Endothelial cell of umbilical vein (primary cell): ENCODE measurements at regions not wholly inside any gene's neighbourhood (a gene's known extent, or its start where the extent isn't known, plus 50 kb on each side); places are given as distances from the start of the nearest gene placed in this dataset.

Experiments used
- BruUV-seq: library from RNA; stranded (reverse); fragments of 400-500 nt; replicated peaks from 2 replicates; lab custom pipeline; 2021; lab: Mats Ljungman, UMichigan
- CTCF ChIA-PET: fragments of 300-600, 350-600 bp; sonication (Branson Sonifier 250); formaldehyde crosslinking; loops from one replicate; lab custom pipeline; 2021; ENCODE audit warnings: antibody characterized with exemption, inconsistent platforms; lab: Charles Lee
- POLR2A ChIA-PET: fragments of 300-600, 350-600 bp; sonication (Branson Sonifier 250); formaldehyde crosslinking; loops from one replicate; lab custom pipeline; 2021; ENCODE audit warnings: antibody characterized with exemption, inconsistent platforms; lab: Charles Lee
- DNase-seq: peaks from one replicate; pipeline ENCODE4 v3.0.0-alpha.2; 2011; ENCODE audit warnings: low read depth, low spot score
- FAIRE-seq: peaks from 2 replicates; lab custom pipeline; 2011; peaks lifted over from hg19 to GRCh38; lab: Jason Lieb, UNC
- H2AFZ ChIP-seq: 2 replicates; pipeline ENCODE4 v1.6.0; 2012; ENCODE audit warnings: low read depth, low read length, control low read depth, inconsistent platforms
- H3K27ac ChIP-seq: 2 replicates; pipeline ENCODE4 v1.5.1; 2011; ENCODE audit warnings: low read depth, mild to moderate bottlenecking, control low read depth, low read length, moderate library complexity; ENCODE audit not compliant: insufficient read depth
- H3K27me3 ChIP-seq, 2 experiments: 2 replicates each; pipeline versions ENCODE4 v1.6.0 to v1.6.1; 2011; ENCODE audit warnings: low read length in 2 of 2, mixed read lengths in 1 of 2; ENCODE audit not compliant: control insufficient read depth in 2 of 2, insufficient read depth in 2 of 2
- H3K36me3 ChIP-seq, 2 experiments: 2 replicates in 1 of 2; 3 replicates in 1 of 2; pipeline ENCODE4 v1.5.1; 2011; ENCODE audit warnings: low read length in 2 of 2, mild to moderate bottlenecking in 1 of 2, moderate library complexity in 1 of 2; ENCODE audit not compliant: control insufficient read depth in 2 of 2, insufficient read depth in 2 of 2; ENCODE audit errors: extremely low read depth in 1 of 2
- H3K4me1 ChIP-seq: 3 replicates; pipeline ENCODE4 v1.5.1; 2011; ENCODE audit warnings: mild to moderate bottlenecking, low read length; ENCODE audit not compliant: control insufficient read depth, insufficient read depth; ENCODE audit errors: extremely low read depth
- H3K4me2 ChIP-seq: 2 replicates; pipeline ENCODE4 v1.6.1; 2011; ENCODE audit warnings: low read length, control low read depth, mixed read lengths; ENCODE audit not compliant: insufficient read depth
- H3K4me3 ChIP-seq, 3 experiments: fragments of 200-600 bp in 1 of 3; sonication (generic), shearing (Covaris generic) in 1 of 3; replicated peaks in 1 of 3; 2 replicates each; pipeline ENCODE4 v1.5.1; 2011 to 2016; ENCODE audit warnings: control low read depth in 3 of 3, low read length in 3 of 3, mild to moderate bottlenecking in 2 of 3, inconsistent platforms in 1 of 3, low read depth in 1 of 3, moderate library complexity in 1 of 3; ENCODE audit not compliant: insufficient read depth in 1 of 3
- H3K79me2 ChIP-seq: 2 replicates; pipeline ENCODE4 v1.6.0; 2012; ENCODE audit warnings: low read length, inconsistent platforms; ENCODE audit not compliant: control insufficient read depth, insufficient read depth
- H3K9ac ChIP-seq: replicated peaks from 2 replicates; pipeline ENCODE3; 2011; ENCODE audit warnings: low read length, control low read depth; ENCODE audit not compliant: insufficient read depth; ENCODE audit errors: extremely low read depth
- H3K9me1 ChIP-seq: replicated peaks from 3 replicates; pipeline ENCODE4 v1.6.0; 2011; ENCODE audit warnings: mild to moderate bottlenecking, low read length; ENCODE audit not compliant: control insufficient read depth, insufficient read depth; ENCODE audit errors: extremely low read depth
- H3K9me3 ChIP-seq: replicated peaks from 2 replicates; pipeline ENCODE4 v1.5.1; 2012; ENCODE audit warnings: low read length, inconsistent platforms; ENCODE audit not compliant: control insufficient read depth, insufficient read depth
- H4K20me1 ChIP-seq: replicated peaks from 2 replicates; pipeline ENCODE3; 2011; ENCODE audit warnings: mild to moderate bottlenecking, low read length; ENCODE audit not compliant: control insufficient read depth, insufficient read depth; ENCODE audit errors: extremely low read depth
- EZH2 ChIP-seq: IDR thresholded peaks from 2 replicates; pipeline ENCODE4 v1.6.1; 2012; ENCODE audit warnings: borderline replicate concordance, low read depth, mild to moderate bottlenecking, moderate library complexity, low read length, inconsistent platforms; ENCODE audit not compliant: severe bottlenecking
- FOS ChIP-seq: IDR thresholded peaks from 2 replicates; pipeline ENCODE4 v1.6.1; 2011; ENCODE audit warnings: mild to moderate bottlenecking, low read length, moderate library complexity, borderline replicate concordance; ENCODE audit not compliant: insufficient read depth
- GATA2 ChIP-seq: IDR thresholded peaks from 2 replicates; pipeline ENCODE4 v1.7.0; 2011; ENCODE audit warnings: low read depth, mild to moderate bottlenecking, moderate library complexity, mixed read lengths, low read length; ENCODE audit not compliant: insufficient read length, insufficient read depth
- MYC ChIP-seq: IDR thresholded peaks from one replicate; pipeline ENCODE4 v1.6.1; 2011; ENCODE audit warnings: mild to moderate bottlenecking, low read depth, low read length
- POLR2AphosphoS5 ChIP-seq: IDR thresholded peaks from 2 replicates; pipeline ENCODE4 v1.6.1; 2012; ENCODE audit warnings: low read depth, mild to moderate bottlenecking, control low read depth, low read length, moderate library complexity; ENCODE audit not compliant: insufficient read depth
- dilution Hi-C: fragments of 300-500 bp; cut with MboI; formaldehyde crosslinking; loops from one replicate; pipeline ENCODE4 v1.15.0; 2019; ENCODE audit warnings: low sequenced_read_pairs; ENCODE audit not compliant: extremely low pct_ligation_motif_present
- intact Hi-C: fragments of 100-400 bp; cut with micrococcal nuclease; formaldehyde crosslinking; loops from one replicate; pipeline ENCODE4 v1.10.0; 2022
- TF ChIP-seq, protein P1 (sequence below), 2 donors: IDR thresholded peaks; 1 replicate in 1 of 2; 2 replicates in 1 of 2; pipeline ENCODE4 v1.5.1; 2011; ENCODE audit warnings: low read length in 2 of 2, mild to moderate bottlenecking in 2 of 2, moderate library complexity in 2 of 2, control low read depth in 1 of 2, inconsistent platforms in 1 of 2, low read depth in 1 of 2; ENCODE audit not compliant: insufficient read depth in 1 of 2; ENCODE audit errors: extremely low read depth in 1 of 2

DNA sequence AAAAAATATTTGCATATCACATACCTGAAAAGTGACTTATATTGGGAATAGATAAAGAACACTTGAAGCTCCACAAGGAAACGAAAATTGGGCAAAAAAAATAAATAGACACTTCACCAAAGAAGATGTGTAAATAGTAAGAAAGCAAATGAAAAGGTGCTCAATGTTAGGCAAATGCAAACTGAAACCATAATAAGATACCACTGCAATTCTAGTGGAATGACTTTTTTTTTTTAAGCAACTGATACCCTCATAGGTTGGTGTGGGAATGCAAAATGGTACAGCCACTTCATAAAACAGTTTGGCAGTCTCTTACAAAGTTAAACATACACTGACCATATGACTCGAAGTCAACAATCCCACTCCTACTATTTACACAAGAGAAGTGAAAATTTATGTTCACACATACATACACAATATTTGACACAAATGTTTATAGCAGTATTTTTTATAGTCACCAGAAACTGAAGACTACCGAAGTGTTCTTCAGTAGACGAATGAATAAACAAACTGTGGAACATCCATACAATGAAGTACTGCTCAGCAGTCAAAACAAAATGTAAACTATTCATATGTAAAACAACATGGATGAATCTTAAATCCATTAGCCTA, 176.3 kb downstream of the ZMAT3 start:
- POLR2A ChIA-PET, result no interaction called here

More for the DNA sequence above, 176.3 kb downstream of the ZMAT3 start:
- TF ChIP-seq EZH2 (no peak), MYC (no peak), FOS (no peak), POLR2AphosphoS5 (no peak), GATA2 (no peak)
- TF ChIP-seq, protein P1, sequence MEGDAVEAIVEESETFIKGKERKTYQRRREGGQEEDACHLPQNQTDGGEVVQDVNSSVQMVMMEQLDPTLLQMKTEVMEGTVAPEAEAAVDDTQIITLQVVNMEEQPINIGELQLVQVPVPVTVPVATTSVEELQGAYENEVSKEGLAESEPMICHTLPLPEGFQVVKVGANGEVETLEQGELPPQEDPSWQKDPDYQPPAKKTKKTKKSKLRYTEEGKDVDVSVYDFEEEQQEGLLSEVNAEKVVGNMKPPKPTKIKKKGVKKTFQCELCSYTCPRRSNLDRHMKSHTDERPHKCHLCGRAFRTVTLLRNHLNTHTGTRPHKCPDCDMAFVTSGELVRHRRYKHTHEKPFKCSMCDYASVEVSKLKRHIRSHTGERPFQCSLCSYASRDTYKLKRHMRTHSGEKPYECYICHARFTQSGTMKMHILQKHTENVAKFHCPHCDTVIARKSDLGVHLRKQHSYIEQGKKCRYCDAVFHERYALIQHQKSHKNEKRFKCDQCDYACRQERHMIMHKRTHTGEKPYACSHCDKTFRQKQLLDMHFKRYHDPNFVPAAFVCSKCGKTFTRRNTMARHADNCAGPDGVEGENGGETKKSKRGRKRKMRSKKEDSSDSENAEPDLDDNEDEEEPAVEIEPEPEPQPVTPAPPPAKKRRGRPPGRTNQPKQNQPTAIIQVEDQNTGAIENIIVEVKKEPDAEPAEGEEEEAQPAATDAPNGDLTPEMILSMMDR (IDR thresholded peaks at IDR 0.05; ENCODE audit: extremely low read depth in 1 of 2, insufficient read depth in 1 of 2, low read depth in 1 of 2, low read length in 2 of 2), result no peak
- CTCF ChIA-PET, result no interaction called here
- Histone ChIP-seq H3K79me2 (no peaks in the 10 kb centered on the region), H3K36me3 (no peaks in the 10 kb centered on the region), H3K4me3 (no peak overlapping the region), H3K9me1 (no peaks in the 10 kb centered on the region), H3K4me1 (no peaks in the 10 kb centered on the region), H3K27ac (no peak overlapping the region), H3K27me3 (no peaks in the 10 kb centered on the region), H3K9ac (no peak overlapping the region), H4K20me1 (no peaks in the 10 kb centered on the region), H3K4me2 (no peak overlapping the region), H2AFZ (no peak overlapping the region), H3K9me3 (no peaks in the 10 kb centered on the region)
- dilution Hi-C loops (no loop called here), intact Hi-C loops (no loop called here)
- no TSS peak for BruUV-seq
- DNase-seq (no peak), FAIRE-seq (no peak)
